Astrocyte of the spinal cord (primary cell): ENCODE measurements at regions not wholly inside any gene's neighbourhood (a gene's known extent, or its start where the extent isn't known, plus 50 kb on each side); places are given as distances from the start of the nearest gene placed in this dataset.
"Not testable (repeated sequence)": the region's sequence is repeated elsewhere in the genome, so short reads cannot be mapped to it uniquely, and the experiment has no call there.

ENCODE experiments used
- DNase-seq: peaks from one replicate; pipeline ENCODE4 v3.0.0; 2011; ENCODE audit warnings: low read depth, low spot score
- H3K4me3 ChIP-seq: 2 replicates; pipeline ENCODE4 v1.5.1; 2011; ENCODE audit warnings: low read depth, mild to moderate bottlenecking, low read length, moderate library complexity
- in situ Hi-C: cut with HindIII; loops from 2 replicates; pipeline ENCODE4 v1.10.0; 2017; ENCODE audit warnings: low sequenced_read_pairs
- TF ChIP-seq, protein P1 (sequence below): IDR thresholded peaks from 2 replicates; pipeline ENCODE4 v1.5.1; 2012; ENCODE audit warnings: low read depth, mild to moderate bottlenecking, low read length, inconsistent platforms

DNA sequence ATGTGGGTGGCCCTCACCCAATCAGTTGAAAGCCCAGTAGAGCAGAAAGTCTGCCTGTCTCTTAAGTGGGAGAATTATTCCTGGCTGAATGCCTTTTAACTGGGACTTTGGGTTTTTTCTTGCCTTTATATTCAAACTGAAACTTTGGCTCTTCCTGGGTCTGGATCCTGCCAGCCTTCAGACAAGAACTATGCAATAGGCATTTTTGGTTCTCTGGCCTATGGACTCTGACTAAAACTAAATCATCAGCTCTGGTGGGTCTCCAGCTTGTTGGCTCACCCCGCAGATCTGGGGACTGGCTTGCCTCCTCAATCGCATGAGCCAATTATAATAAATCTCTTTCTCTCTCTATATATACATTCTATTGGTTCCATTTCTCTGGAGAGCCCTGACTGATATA is 173.0 kb upstream of the IGF1 start:
- TF ChIP-seq, protein P1, sequence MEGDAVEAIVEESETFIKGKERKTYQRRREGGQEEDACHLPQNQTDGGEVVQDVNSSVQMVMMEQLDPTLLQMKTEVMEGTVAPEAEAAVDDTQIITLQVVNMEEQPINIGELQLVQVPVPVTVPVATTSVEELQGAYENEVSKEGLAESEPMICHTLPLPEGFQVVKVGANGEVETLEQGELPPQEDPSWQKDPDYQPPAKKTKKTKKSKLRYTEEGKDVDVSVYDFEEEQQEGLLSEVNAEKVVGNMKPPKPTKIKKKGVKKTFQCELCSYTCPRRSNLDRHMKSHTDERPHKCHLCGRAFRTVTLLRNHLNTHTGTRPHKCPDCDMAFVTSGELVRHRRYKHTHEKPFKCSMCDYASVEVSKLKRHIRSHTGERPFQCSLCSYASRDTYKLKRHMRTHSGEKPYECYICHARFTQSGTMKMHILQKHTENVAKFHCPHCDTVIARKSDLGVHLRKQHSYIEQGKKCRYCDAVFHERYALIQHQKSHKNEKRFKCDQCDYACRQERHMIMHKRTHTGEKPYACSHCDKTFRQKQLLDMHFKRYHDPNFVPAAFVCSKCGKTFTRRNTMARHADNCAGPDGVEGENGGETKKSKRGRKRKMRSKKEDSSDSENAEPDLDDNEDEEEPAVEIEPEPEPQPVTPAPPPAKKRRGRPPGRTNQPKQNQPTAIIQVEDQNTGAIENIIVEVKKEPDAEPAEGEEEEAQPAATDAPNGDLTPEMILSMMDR = no peak
- in situ Hi-C loops = no loop called here
- DNase-seq = no peak
- H3K4me3 ChIP-seq = no peak overlapping the region

DNA sequence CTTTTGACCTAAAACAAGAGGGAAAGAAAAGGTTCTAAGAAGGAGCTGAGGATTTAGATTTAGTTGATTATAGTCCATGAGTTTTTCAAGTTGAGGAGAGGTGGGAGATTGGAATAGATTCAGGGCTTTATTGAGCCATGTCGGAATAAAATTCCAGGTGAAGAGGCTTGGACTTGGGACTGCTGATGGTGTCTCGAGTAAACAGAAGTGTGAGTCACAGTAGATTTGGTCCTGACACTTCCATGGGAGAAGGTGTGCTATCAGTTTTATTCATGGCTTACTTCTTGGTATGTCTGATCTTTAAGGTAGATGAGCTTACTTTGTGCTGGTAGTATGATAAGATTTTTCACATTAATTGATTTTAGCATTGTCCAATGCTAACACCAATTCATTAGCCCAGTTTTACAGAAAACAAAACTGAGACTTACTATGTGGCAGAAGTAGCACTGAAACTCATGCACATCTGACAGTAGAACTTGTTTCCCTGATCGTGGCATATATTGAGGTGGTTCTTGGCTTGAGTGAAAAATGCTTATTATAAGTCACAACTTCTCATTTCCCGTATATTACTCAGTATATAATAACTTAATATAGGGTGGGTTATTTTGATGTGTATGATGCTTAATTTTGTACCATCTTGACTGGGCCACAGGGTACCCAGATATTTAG is 172.4 kb upstream of the IGF1 start:
- TF ChIP-seq, protein P1 = no peak
- no peak overlapping the region for H3K4me3 ChIP-seq
- in situ Hi-C loops = no loop called here
- no peak for DNase-seq

DNA sequence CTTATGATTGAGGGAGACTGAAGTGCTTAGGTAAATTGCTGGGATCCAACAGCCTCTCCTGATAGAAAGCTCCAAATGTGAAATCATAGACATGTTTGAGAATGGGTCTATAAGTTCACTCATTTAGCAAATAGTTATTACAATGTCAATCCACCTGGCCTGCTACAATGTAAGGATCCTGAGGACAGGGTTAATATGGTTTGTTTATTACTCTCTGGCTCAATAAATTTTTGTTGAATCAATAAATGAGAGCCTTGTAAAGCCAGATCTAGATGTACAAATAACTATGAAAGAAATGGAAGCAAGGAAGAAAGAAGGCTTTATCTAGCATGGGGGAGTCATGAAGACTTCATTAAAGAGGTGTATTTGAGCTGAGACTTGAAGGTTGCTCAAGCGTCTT is 165.6 kb upstream of the IGF1 start:
- in situ Hi-C loops = no loop called here
- H3K4me3 ChIP-seq = no peak overlapping the region
- TF ChIP-seq, protein P1 = no peak
- no peak for DNase-seq

DNA sequence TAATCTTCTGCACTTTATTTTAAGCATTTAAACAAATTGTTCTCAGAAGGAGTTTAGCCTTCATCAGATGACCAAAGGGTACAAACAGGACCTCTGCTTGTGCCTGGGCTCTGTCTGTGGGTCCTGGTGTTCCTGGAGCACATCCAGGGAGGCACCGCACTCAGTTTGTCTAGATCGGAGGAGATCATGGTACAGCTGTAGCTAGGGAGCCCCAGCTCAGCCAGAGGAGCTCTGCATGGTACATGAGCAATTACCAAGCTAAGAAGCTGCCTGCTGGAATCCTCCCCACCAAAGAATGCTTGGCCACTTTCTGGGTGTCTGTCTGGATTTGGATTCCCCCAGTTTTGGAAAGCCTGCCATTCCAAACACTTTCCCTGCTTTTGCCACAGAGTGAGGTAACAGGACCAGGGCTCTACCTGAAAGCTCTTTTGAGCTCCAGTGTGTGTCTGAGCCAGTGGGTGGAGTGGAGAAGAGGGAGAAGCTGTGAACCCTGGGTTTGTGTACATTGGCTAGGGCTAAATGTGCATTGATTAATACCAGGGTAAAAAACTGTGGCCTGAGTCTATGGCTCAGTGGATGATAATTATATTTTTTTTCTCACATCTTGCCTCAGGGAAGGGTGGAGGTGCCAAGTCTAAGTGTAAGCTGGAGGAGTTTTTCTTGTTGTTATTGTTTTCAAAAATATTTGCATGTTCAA is 163.7 kb upstream of the IGF1 start:
- DNase-seq = no peak
- TF ChIP-seq, protein P1 = no peak
- in situ Hi-C loops = no loop called here
- H3K4me3 ChIP-seq = no peak overlapping the region

DNA sequence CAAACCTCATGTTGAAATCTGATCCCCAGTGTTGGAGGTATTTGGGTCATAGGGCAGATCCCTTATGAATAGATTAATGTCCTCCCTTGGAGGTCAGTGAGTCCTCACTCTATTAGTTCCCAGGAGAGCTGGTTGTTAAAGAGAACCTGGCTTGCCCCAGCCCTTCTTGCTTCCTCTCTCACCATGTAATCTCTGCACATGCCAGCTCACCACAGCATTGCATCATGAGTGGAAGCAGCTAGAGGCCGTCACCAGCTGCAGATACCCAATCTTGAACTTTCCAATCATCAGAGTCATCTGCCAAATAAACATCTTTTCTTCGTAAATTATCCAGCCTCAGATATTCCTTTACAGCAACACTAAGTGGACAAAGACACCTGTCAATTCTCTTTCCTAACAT is 161.8 kb upstream of the IGF1 start:
- no peak overlapping the region for H3K4me3 ChIP-seq
- in situ Hi-C loops = no loop called here
- no peak for DNase-seq
- TF ChIP-seq, protein P1 = no peak

DNA sequence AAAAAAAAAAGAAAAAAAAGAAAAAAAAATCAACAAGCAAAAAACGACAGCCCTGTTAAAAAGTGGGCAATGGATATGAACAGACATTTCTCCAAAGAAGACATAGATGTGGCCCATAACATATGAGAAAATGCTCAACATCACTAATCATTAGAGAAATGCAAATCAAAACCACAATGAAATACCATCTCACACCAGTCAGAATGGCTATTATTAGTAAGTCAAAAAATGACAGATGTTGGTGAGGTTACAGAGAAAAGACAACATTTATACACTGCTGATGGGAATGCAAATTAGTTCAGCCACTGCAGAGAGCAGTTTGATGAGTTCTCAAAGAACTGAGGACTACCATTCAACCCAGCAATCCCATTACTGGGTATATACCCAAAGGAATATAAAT is 160.3 kb upstream of the IGF1 start:
- H3K4me3 ChIP-seq, in situ Hi-C loops, DNase-seq: not testable (repeated sequence)

DNA sequence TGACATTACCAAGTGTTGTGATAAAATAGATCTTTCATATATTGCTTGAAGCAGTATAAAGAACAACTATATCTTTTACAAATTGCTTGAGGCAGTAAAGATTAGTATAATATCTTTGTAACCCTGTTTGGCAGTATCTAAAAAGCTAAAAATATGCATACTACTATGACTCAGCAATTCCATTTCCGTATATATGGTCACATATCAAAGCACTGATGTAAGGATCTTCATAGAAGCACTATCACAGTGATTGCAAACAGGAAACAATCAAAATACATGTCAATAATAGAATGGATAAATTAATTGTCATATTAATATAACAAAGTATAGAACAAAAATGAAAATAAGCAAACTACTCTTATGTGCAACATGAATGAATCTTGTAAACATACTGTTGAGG is 158.4 kb upstream of the IGF1 start:
- DNase-seq = peak; percentile 1
- in situ Hi-C loops = no loop called here
- TF ChIP-seq, protein P1 = no peak
- H3K4me3 ChIP-seq = no peak overlapping the region
